Ureter (tissue), 1 donor: ENCODE measurements at regions not wholly inside any gene's neighbourhood (a gene's known extent, or its start where the extent isn't known, plus 50 kb on each side); places are given as distances from the start of the nearest gene placed in this dataset.
"Not testable (repeated sequence)": the region's sequence is repeated elsewhere in the genome, so short reads cannot be mapped to it uniquely, and the experiment has no call there.

Source experiments
- DNase-seq: peaks from one replicate; pipeline ENCODE4 v3.0.0-alpha.2; 2020; ENCODE audit warnings: low spot score
- donor health status: DM: yes; HTN: yes; CAD: no.

DNA sequence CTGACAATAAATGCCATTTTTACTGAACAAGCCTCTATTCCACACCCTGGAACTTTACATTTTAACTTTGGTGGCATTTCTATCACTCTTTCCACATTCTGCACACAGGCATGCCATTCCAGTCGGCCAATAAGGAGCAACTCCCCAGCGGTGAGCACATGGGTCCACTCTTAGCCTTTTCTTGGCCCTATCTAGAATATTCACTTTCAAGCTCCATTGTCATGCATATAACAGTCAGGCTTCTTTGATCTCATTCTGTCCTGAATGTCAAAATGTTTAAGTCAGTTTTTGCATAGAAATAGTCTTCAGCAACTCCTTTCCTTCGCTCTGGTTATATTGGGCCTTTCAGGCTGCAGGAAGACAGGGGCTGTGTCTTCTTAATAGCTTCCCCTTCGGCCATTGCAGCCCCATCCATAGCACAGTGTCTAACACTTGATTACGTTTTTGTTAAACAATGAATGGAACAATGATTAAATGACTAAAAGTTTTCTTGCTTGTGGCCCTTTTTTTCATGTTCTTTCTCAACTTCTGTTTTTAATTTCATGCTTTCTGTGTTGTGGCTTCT lies 427.3 kb downstream of the MFSD1 start:
- DNase-seq, result no peak

GRCh38 chr3:159232966-159233365 lies 431.1 kb downstream of the MFSD1 start:
- no peak for DNase-seq

DNA sequence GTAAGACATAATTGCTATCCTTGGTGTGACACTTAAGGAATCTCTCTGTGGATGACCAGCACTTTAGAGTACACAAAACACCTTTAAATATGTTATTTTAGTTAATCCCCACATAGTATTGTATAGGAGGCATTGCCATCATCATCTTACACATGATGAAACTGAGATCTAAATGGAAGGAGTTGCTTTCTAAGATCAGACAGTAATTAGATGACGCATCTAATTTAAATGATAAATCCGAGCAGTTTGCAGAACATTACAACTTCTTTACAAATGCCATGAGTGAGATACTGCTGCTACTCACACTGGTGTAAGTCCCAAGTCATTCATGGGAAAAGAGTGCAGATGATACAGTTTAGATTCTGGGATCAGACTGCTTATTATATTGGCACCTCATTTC lies 431.9 kb downstream of the MFSD1 start:
- no peak for DNase-seq

DNA sequence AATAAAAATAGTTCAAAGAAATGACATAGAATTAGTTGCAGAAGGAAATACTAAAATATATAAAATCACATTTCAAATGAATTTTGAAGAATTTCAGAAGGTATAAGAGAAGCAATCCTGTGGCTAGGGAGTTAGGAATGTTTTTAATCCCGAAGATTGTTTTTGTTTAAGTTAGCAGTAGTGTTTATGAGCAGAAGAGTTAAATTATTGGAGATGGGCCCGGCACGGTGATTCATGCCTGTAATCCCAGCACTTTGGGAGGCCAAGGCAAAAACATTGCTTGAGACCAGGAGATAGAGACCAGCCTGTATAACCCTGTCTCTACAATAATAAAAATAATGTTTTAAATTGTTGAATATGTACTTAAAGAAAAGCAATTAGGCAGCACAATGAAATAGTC lies 432.5 kb downstream of the MFSD1 start:
- no peak for DNase-seq

- DNase-seq, result no peak
These were observed 434.5 kb downstream of the MFSD1 start for GRCh38 chr3:159236321-159236720.

GRCh38 chr3:159237226-159237625 lies 435.4 kb downstream of the MFSD1 start:
- no peak for DNase-seq

- DNase-seq, result no peak
These were observed 436.8 kb downstream of the MFSD1 start for GRCh38 chr3:159238646-159239045.

- DNase-seq, result no peak
These were observed 437.2 kb downstream of the MFSD1 start for GRCh38 chr3:159239059-159239458.

DNA sequence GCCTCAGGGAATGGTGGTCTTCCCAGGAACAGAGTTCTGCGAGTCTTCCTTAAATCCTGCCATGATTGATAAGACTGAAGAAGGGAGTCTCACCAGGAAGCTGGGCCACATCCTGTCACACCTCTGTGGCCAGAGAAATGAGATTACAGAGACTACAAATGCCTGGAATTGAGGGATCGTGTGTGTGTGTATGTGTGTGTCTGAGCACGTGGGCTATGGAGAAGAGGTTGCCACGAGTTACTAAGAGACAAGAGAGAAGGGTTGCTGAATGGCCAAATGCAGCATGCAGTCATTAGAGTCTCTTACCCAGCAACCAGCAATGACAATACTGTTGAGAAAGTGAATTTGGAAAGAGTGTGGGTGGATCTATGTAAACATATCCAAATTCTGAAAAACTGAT lies 443.1 kb downstream of the MFSD1 start:
- no peak for DNase-seq

GRCh38 chr3:159245871-159246270 lies 444.0 kb downstream of the MFSD1 start:
- no peak for DNase-seq

DNA sequence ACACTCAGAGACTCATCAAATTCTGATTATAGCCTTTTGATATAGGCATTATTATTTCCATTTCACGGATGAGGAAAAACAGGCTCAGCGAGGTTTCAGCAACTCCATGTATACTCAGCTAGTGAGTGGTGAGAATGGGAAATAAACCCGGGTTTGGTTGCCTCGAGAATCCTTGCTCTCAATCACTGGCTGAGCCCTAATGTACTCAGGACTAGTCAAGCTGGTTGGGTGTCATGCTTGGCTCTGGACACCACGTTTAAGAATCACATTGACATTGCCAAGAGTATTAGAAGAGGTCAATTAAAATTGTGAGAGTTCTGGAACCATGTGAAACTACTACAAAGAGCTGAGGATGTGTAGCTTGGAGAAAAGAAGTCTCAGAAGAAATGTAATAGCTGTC lies 444.5 kb downstream of the MFSD1 start:
- DNase-seq, result no peak

DNA sequence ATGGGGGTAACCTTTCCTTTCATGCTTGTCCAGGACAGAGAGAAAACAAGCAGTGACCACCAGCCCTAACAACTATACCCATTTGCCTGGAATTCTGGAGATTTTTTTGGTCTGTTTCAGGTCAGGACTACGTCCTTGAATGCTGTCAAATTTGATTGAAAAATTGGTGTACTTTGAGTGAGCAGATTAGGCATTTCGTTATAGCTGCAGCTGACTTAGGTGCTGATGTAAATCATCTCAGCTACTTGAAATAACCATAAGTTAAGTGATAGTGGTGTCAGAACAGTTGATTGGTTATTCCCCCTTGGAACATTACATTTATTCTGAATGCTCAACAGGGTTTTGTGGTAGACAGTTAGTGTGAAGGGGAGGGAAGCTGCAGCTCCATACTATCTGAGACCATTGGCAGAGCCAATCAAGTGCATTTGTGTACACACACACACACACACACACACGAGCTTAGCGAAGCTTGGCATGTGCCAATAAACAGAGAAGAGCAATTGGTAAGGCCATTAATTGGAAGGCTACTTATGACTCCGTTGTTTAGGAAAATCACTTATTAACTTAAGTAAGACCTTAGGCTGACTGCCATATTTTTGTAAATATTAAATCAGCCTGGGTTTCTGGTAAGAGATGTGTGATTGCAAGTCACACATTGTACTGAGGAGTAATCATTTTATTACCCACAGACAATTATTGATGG lies 447.8 kb downstream of the MFSD1 start:
- no peak for DNase-seq

- DNase-seq, result no peak
These were observed 449.1 kb downstream of the MFSD1 start for GRCh38 chr3:159250961-159251360.

GRCh38 chr3:159252274-159252673 lies 450.4 kb downstream of the MFSD1 start:
- no peak for DNase-seq

- no peak for DNase-seq
These were observed 451.0 kb downstream of the MFSD1 start for GRCh38 chr3:159252772-159253384.

GRCh38 chr3:159253860-159254259 lies 452.0 kb downstream of the MFSD1 start:
- DNase-seq, result no peak

GRCh38 chr3:159257954-159258353 lies 456.1 kb downstream of the MFSD1 start:
- no peak for DNase-seq

DNA sequence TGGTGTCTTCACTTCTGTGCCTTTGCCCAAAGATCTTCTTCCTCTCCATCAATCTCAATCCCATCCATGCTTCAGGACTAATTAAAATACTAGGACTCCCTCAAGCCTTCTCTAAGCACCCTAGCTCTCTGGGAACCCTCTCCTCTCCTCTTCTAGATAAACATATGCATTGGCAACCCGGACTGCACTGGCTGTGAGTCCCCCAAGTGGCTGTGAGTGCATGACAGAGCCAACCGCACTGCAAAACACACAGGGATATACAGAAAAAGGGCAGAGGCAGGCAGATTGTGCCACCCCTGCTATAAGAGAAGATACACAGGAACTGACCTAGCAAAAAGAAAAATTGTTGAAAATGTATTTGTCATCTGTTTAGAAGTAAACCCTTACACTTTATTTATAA lies 457.1 kb downstream of the MFSD1 start:
- no peak for DNase-seq

DNA sequence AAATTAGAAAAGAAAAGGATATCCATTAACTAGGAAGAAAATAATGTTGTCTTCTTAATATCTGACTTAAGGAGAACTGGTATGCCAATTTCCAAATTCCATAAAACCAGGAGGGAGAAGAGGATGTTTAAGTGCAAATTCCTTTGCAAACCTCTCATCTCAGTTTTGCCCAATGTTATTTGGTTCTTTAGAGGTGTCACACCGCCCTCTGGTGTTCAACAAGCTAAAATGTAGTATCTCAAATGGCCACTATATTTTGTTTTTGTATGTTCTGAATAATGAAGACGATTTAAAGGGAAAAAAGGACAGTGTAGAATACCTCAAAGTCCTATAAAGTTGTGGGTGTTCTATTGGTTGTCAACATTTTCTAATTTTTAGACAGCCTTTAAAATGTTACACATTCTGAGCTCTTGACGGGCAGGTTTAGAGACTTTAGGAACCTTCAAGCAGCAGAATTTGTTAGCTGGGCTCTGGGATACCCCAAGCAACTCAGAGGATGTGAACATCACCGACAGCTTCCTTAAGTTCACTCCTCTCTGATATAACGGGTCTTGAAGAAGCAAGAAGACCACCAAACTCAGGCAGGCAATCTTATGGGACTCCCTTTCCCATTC lies 458.3 kb downstream of the MFSD1 start:
- peak; percentile 50 for DNase-seq

- not testable (repeated sequence) for DNase-seq
These were observed 459.5 kb downstream of the MFSD1 start for GRCh38 chr3:159261333-159261732.

GRCh38 chr3:159263750-159264553 lies 462.1 kb downstream of the MFSD1 start:
- no peak for DNase-seq

GRCh38 chr3:159265705-159266104 lies 463.9 kb downstream of the MFSD1 start:
- DNase-seq, result no peak
